GM13976 (cell line): ENCODE measurements at regions not wholly inside any gene's neighbourhood (a gene's known extent, or its start where the extent isn't known, plus 50 kb on each side); places are given as distances from the start of the nearest gene placed in this dataset.

ENCODE experiments used
- DNase-seq: peaks from one replicate; pipeline ENCODE4 v3.0.0; 2012; ENCODE audit warnings: low spot score
- CTCF ChIP-seq: IDR thresholded peaks from 2 replicates; pipeline ENCODE4 v1.5.1; 2012; ENCODE audit warnings: borderline replicate concordance, mild to moderate bottlenecking; ENCODE audit not compliant: insufficient read depth; ENCODE audit errors: extremely low read depth, missing control alignments, control extremely low read depth
- in situ Hi-C: fragments of 300-500 bp; cut with MboI; formaldehyde crosslinking; loops from one replicate; pipeline ENCODE4 v1.12.0; 2022; ENCODE audit warnings: low sequenced_read_pairs, mixed read lengths, inconsistent platforms; ENCODE audit not compliant: unreplicated experiment

GRCh38 chrX:115901241-115901640 lies 269.3 kb upstream of the AGTR2 start:
- in situ Hi-C loops = no loop called here
- no peak for TF ChIP-seq CTCF
- no peak for DNase-seq

- in situ Hi-C loops = no loop called here
Measured at GRCh38 chrX:115902995-115903394, 267.5 kb upstream of the AGTR2 start.

GRCh38 chrX:115906276-115906675 lies 264.3 kb upstream of the AGTR2 start:
- no peak for DNase-seq
- no peak for TF ChIP-seq CTCF

More at GRCh38 chrX:115902995-115903394, 267.5 kb upstream of the AGTR2 start:
- DNase-seq = no peak
- no peak for TF ChIP-seq CTCF

GRCh38 chrX:115906881-115907280 lies 263.7 kb upstream of the AGTR2 start:
- no peak for DNase-seq
- in situ Hi-C loops = no loop called here
- TF ChIP-seq CTCF = no peak

More at GRCh38 chrX:115906276-115906675, 264.3 kb upstream of the AGTR2 start:
- in situ Hi-C loops = no loop called here

- no peak for DNase-seq
Measured at GRCh38 chrX:115909017-115909416, 261.5 kb upstream of the AGTR2 start.

GRCh38 chrX:115911967-115912366 lies 258.6 kb upstream of the AGTR2 start:
- in situ Hi-C loops = no loop called here
- no peak for DNase-seq
- no peak for TF ChIP-seq CTCF

More at GRCh38 chrX:115909017-115909416, 261.5 kb upstream of the AGTR2 start:
- in situ Hi-C loops = no loop called here
- TF ChIP-seq CTCF = no peak
